ENCODE measurements at regions not wholly inside any gene's neighbourhood (a gene's known extent, or its start where the extent isn't known, plus 50 kb on each side); places are given as distances from the start of the nearest gene placed in this dataset.

DNA sequence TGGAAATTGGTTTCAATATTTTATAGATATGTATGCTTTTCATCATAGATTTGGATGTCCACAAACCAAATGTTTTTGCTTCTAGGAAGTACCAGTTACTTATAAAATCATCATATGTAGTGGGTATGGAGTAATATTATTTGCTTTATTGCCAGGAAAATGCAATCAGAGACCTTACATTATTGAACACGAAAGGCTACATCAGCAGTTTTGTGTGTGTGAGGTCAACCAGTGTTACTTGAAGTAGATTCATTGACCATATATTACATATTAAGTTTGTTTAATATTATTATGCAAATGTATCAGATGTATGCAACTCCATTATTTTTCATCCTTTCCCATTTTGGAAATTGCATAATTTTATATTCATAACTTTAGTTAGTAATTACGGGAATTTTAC is 219.1 kb upstream of the MMADHC start:
- no peak for DNase-seq
- no peak overlapping the region for H3K4me2 ChIP-seq (ENCODE audit: insufficient read depth, insufficient read length, low read length)
- H3K56ac ChIP-seq (ENCODE audit: insufficient read length, low read depth, low read length) = no peak overlapping the region
- no peaks in the 10 kb centered on the region for H3K9me3 ChIP-seq (ENCODE audit: control insufficient read depth, low read depth, low read length)
- WGBS (ENCODE audit: extremely low coverage, insufficient read length, low lambda C conversion rate) = no CpG with 5 or more reads among the region's 2 CpGs
- H2BK120ac ChIP-seq (ENCODE audit: low read depth, low read length, poor library complexity, severe bottlenecking) = no peak overlapping the region
- H2BK20ac ChIP-seq (ENCODE audit: low read depth, low read length, poor library complexity, severe bottlenecking) = no peak overlapping the region
- peaks cover 6 to 8% of the 10 kb centered on the region in 2 experiments; a peak in 2 of 4 replicates for H3K4me1 Mint-ChIP-seq
- H3K14ac ChIP-seq (ENCODE audit: insufficient read depth, low read length) = no peak overlapping the region
- H2BK15ac ChIP-seq (ENCODE audit: low read depth, low read length) = no peak overlapping the region
- no peak overlapping the region for H3K27ac Mint-ChIP-seq
- H3K79me1 ChIP-seq (ENCODE audit: insufficient read depth, low read depth, low read length, poor library complexity, severe bottlenecking) = no peaks in the 10 kb centered on the region
- no peak overlapping the region for H3K9ac ChIP-seq (ENCODE audit: extremely low read depth, insufficient read length, low read length)
- H3K27me3 Mint-ChIP-seq (ENCODE audit: low read depth) = no peaks in the 10 kb centered on the region
- H4K91ac ChIP-seq (ENCODE audit: insufficient read length, low read depth, low read length) = no peak overlapping the region
- H3T11ph ChIP-seq (ENCODE audit: low read length) = no peak overlapping the region
- no peaks in the 10 kb centered on the region for H3K4me1 ChIP-seq (ENCODE audit: insufficient read depth, low read length)
- peaks cover 0 to 3% of the 10 kb centered on the region in 2 experiments; a peak in 2 of 5 replicates for H3K9me3 Mint-ChIP-seq
- no peaks in the 10 kb centered on the region for H4K20me1 ChIP-seq (ENCODE audit: control insufficient read depth, insufficient read depth, insufficient read length)
- H3K36me3 Mint-ChIP-seq (ENCODE audit: insufficient read depth in 1 of 3, low read depth in 3 of 3) = no peaks in the 10 kb centered on the region
- no peak overlapping the region for H3K4ac ChIP-seq (ENCODE audit: low read depth, low read length)
- TF ChIP-seq, protein P1, sequence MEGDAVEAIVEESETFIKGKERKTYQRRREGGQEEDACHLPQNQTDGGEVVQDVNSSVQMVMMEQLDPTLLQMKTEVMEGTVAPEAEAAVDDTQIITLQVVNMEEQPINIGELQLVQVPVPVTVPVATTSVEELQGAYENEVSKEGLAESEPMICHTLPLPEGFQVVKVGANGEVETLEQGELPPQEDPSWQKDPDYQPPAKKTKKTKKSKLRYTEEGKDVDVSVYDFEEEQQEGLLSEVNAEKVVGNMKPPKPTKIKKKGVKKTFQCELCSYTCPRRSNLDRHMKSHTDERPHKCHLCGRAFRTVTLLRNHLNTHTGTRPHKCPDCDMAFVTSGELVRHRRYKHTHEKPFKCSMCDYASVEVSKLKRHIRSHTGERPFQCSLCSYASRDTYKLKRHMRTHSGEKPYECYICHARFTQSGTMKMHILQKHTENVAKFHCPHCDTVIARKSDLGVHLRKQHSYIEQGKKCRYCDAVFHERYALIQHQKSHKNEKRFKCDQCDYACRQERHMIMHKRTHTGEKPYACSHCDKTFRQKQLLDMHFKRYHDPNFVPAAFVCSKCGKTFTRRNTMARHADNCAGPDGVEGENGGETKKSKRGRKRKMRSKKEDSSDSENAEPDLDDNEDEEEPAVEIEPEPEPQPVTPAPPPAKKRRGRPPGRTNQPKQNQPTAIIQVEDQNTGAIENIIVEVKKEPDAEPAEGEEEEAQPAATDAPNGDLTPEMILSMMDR (conservative IDR thresholded peaks at IDR 0.05) = no peak
- H3K27ac ChIP-seq (ENCODE audit: insufficient read length, low read depth, low read length) = no peak overlapping the region
- no peak overlapping the region for H2BK12ac ChIP-seq (ENCODE audit: insufficient read length, low read depth, low read length)
- no peaks in the 10 kb centered on the region for H3K79me2 ChIP-seq (ENCODE audit: insufficient read depth, low read length)
- no peak overlapping the region for H2BK5ac ChIP-seq (ENCODE audit: insufficient read length, low read length)
- H2AK5ac ChIP-seq (ENCODE audit: insufficient read length, low read length) = no peak overlapping the region
- H2AFZ ChIP-seq (ENCODE audit: low read length) = no peak overlapping the region
- no peak overlapping the region for H3K4me3 Mint-ChIP-seq
- H4K5ac ChIP-seq (ENCODE audit: insufficient read length, low read depth, low read length) = no peak overlapping the region
- no peaks in the 10 kb centered on the region for H3K23me2 ChIP-seq (ENCODE audit: insufficient read length, low read depth, low read length, poor library complexity, severe bottlenecking)
- no peaks in the 10 kb centered on the region for H3K27me3 ChIP-seq (ENCODE audit: insufficient read depth, low read length)
- no peak overlapping the region for H3K23ac ChIP-seq (ENCODE audit: insufficient read length, low read depth, low read length)
- H4K8ac ChIP-seq (replicated peaks; ENCODE audit: insufficient read length, low read depth, low read length) = no peak overlapping the region
- no peak overlapping the region for H3K18ac ChIP-seq (ENCODE audit: insufficient read length, low read depth, low read length)
